ENCODE measurements at regions not wholly inside any gene's neighbourhood (a gene's known extent, or its start where the extent isn't known, plus 50 kb on each side); places are given as distances from the start of the nearest gene placed in this dataset.

DNA sequence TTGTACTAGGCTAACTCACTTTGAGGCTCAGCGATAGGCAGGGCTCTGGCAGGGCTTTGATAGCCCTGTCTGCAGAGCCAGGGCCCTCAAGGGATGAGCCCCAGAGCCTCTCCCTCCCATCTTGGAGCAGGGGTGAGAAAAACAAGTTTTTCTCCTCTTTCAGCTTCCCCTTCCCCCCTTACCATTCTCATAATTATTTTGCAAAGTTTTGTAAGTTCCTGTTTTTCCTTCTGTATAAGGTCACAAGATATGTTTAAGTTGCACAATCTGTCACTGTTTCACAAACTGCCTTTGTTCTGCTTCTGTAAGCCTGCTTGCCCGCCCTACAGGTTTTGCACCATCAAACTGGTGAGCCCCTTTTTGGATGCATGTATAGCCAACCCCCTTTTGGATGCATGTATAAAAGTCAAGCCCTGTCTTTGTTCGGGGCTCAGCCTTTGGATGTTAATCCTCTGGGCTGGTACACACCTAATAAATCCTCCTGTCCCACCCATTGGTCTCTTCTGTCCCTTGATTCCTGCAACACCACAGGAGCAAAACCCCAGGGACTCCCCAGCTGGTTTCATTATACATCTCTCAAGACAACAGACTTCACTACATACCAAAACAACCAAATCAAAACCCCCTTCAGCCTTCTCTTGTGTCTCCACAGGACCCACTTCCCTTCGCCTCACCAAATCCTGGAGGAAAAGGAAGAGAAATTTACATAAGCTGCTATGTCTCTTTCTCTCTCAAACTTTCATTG lies 52.5 kb upstream of the RESF1 start:
- H3K9ac ChIP-seq: no peak overlapping the region
- TF ChIP-seq EZH2 (IDR thresholded peaks at IDR 0.05; ENCODE audit: insufficient read depth, poor library complexity, severe bottlenecking) (no peak), EZH2phosphoT487 (IDR thresholded peaks at IDR 0.05; ENCODE audit: insufficient read depth, low read depth) (no peak)
- H4K20me1 ChIP-seq (ENCODE audit: insufficient read depth): no peaks in the 10 kb centered on the region
- 31 to 33% methylated on average over 4 of the region's 4 CpGs for WGBS, 2 experiments (ENCODE audit: low coverage in 1 of 2, low lambda C conversion rate in 2 of 2, missing lambda C conversion rate in 2 of 2)
- no peaks in the 10 kb centered on the region for H3K36me3 ChIP-seq (ENCODE audit: low read depth)
- no peaks in the 10 kb centered on the region for H3K79me2 ChIP-seq (ENCODE audit: insufficient read depth)
- H2AFZ ChIP-seq: no peak overlapping the region
- H3F3A ChIP-seq (ENCODE audit: insufficient read depth): no peaks in the 10 kb centered on the region
- no peaks in the 10 kb centered on the region for H3K9me2 ChIP-seq (ENCODE audit: insufficient read depth)
- DNase-seq: no peak
- no peak overlapping the region for H3K4me2 ChIP-seq (ENCODE audit: unreplicated experiment)
- H3K4me1 ChIP-seq (ENCODE audit: insufficient read depth): no peaks in the 10 kb centered on the region
- H3K4me3 ChIP-seq: no peak overlapping the region
- H3K9me3 ChIP-seq (ENCODE audit: low read depth): no peaks in the 10 kb centered on the region
- no peaks in the 10 kb centered on the region for H3K27me3 ChIP-seq (replicated peaks; ENCODE audit: insufficient read depth)
- in situ Hi-C loops (cut with MboI): no loop called here
- H3K27ac ChIP-seq: no peak overlapping the region

GRCh38 chr12:31903025-31903424 lies 56.2 kb upstream of the RESF1 start:
- Histone ChIP-seq H3K9me2 (ENCODE audit: insufficient read depth) (no peaks in the 10 kb centered on the region), H3K4me1 (ENCODE audit: insufficient read depth) (no peaks in the 10 kb centered on the region), H2AFZ (no peak overlapping the region), H3K27ac (no peak overlapping the region), H3K27me3 (replicated peaks; ENCODE audit: insufficient read depth) (no peaks in the 10 kb centered on the region), H3F3A (ENCODE audit: insufficient read depth) (no peaks in the 10 kb centered on the region), H3K4me3 (no peak overlapping the region), H3K9ac (no peak overlapping the region), H4K20me1 (ENCODE audit: insufficient read depth) (no peaks in the 10 kb centered on the region), H3K36me3 (ENCODE audit: low read depth) (no peaks in the 10 kb centered on the region), H3K9me3 (ENCODE audit: low read depth) (no peaks in the 10 kb centered on the region), H3K79me2 (ENCODE audit: insufficient read depth) (no peaks in the 10 kb centered on the region), H3K4me2 (ENCODE audit: unreplicated experiment) (no peak overlapping the region)
- DNase-seq: no peak
- in situ Hi-C loops (cut with MboI): no loop called here
- TF ChIP-seq EZH2phosphoT487 (IDR thresholded peaks at IDR 0.05; ENCODE audit: insufficient read depth, low read depth) (no peak), EZH2 (IDR thresholded peaks at IDR 0.05; ENCODE audit: insufficient read depth, poor library complexity, severe bottlenecking) (no peak)
- WGBS, 2 experiments (ENCODE audit: low coverage in 1 of 2, low lambda C conversion rate in 2 of 2, missing lambda C conversion rate in 2 of 2): 50 to 52% methylated on average over 3 of the region's 3 CpGs

- H3K27me3 ChIP-seq (replicated peaks; ENCODE audit: insufficient read depth): no peaks in the 10 kb centered on the region
- no peaks in the 10 kb centered on the region for H4K20me1 ChIP-seq (ENCODE audit: insufficient read depth)
- no peak for DNase-seq
- H3F3A ChIP-seq (ENCODE audit: insufficient read depth): no peaks in the 10 kb centered on the region
- H3K79me2 ChIP-seq (ENCODE audit: insufficient read depth): no peaks in the 10 kb centered on the region
- no peak for TF ChIP-seq EZH2phosphoT487 (IDR thresholded peaks at IDR 0.05; ENCODE audit: insufficient read depth, low read depth)
- TF ChIP-seq EZH2 (IDR thresholded peaks at IDR 0.05; ENCODE audit: insufficient read depth, poor library complexity, severe bottlenecking): no peak
- no peak overlapping the region for H3K27ac ChIP-seq
- no peak overlapping the region for H3K4me2 ChIP-seq (ENCODE audit: unreplicated experiment)
- H2AFZ ChIP-seq: no peak overlapping the region
- in situ Hi-C loops (cut with MboI): no loop called here
- WGBS, 2 experiments (ENCODE audit: low coverage in 1 of 2, low lambda C conversion rate in 2 of 2, missing lambda C conversion rate in 2 of 2): 54 to 57% methylated on average over 4 of the region's 4 CpGs
- no peaks in the 10 kb centered on the region for H3K4me1 ChIP-seq (ENCODE audit: insufficient read depth)
- no peaks in the 10 kb centered on the region for H3K9me3 ChIP-seq (ENCODE audit: low read depth)
- no peak overlapping the region for H3K9ac ChIP-seq
- H3K9me2 ChIP-seq (ENCODE audit: insufficient read depth): no peaks in the 10 kb centered on the region
- H3K36me3 ChIP-seq (ENCODE audit: low read depth): no peaks in the 10 kb centered on the region
- H3K4me3 ChIP-seq: no peak overlapping the region
Observed at GRCh38 chr12:31900271-31900670, 58.9 kb upstream of the RESF1 start.

GRCh38 chr12:31899109-31899508 lies 60.1 kb upstream of the RESF1 start:
- 22 to 26% methylated on average over 2 of the region's 2 CpGs for WGBS, 2 experiments (ENCODE audit: low coverage in 1 of 2, low lambda C conversion rate in 2 of 2, missing lambda C conversion rate in 2 of 2)
- Histone ChIP-seq H3K36me3 (ENCODE audit: low read depth) (no peaks in the 10 kb centered on the region), H3F3A (ENCODE audit: insufficient read depth) (no peaks in the 10 kb centered on the region), H3K9me3 (ENCODE audit: low read depth) (no peaks in the 10 kb centered on the region), H3K79me2 (ENCODE audit: insufficient read depth) (no peaks in the 10 kb centered on the region), H3K4me1 (ENCODE audit: insufficient read depth) (no peaks in the 10 kb centered on the region), H4K20me1 (ENCODE audit: insufficient read depth) (no peaks in the 10 kb centered on the region), H3K27me3 (replicated peaks; ENCODE audit: insufficient read depth) (no peaks in the 10 kb centered on the region), H3K27ac (no peak overlapping the region), H3K4me3 (no peak overlapping the region), H2AFZ (no peak overlapping the region), H3K9ac (no peak overlapping the region), H3K9me2 (ENCODE audit: insufficient read depth) (no peaks in the 10 kb centered on the region), H3K4me2 (ENCODE audit: unreplicated experiment) (no peak overlapping the region)
- in situ Hi-C loops (cut with MboI): no loop called here
- TF ChIP-seq EZH2 (IDR thresholded peaks at IDR 0.05; ENCODE audit: insufficient read depth, poor library complexity, severe bottlenecking) (no peak), EZH2phosphoT487 (IDR thresholded peaks at IDR 0.05; ENCODE audit: insufficient read depth, low read depth) (no peak)
- no peak for DNase-seq

All from GM23248 (cell line).